ENCODE measurements at regions not wholly inside any gene's neighbourhood (a gene's known extent, or its start where the extent isn't known, plus 50 kb on each side); places are given as distances from the start of the nearest gene placed in this dataset.
"Not testable (repeated sequence)": the region's sequence is repeated elsewhere in the genome, so short reads cannot be mapped to it uniquely, and the experiment has no call there.

GRCh38 chr13:83730674-83731073, 151.6 kb downstream of the SLITRK1 start:
- no peak for DNase-seq

- no peak for DNase-seq
Measured at GRCh38 chr13:83722443-83722842, 159.8 kb downstream of the SLITRK1 start.

- no peak for DNase-seq
Measured at GRCh38 chr13:83716121-83716520, 166.2 kb downstream of the SLITRK1 start.

GRCh38 chr13:83714236-83714635, 168.0 kb downstream of the SLITRK1 start:
- no peak for DNase-seq

GRCh38 chr13:83710133-83710515, 172.2 kb downstream of the SLITRK1 start:
- DNase-seq: no peak

GRCh38 chr13:83709426-83710132, 172.7 kb downstream of the SLITRK1 start:
- DNase-seq: no peak

GRCh38 chr13:83702021-83702420, 180.3 kb downstream of the SLITRK1 start:
- DNase-seq: no peak

- DNase-seq: no peak
Measured at GRCh38 chr13:83692800-83693199, 189.5 kb downstream of the SLITRK1 start.

GRCh38 chr13:83691966-83692365, 190.3 kb downstream of the SLITRK1 start:
- no peak for DNase-seq

GRCh38 chr13:83681547-83681946, 200.7 kb downstream of the SLITRK1 start:
- DNase-seq: no peak

- no peak for DNase-seq
Measured at GRCh38 chr13:83677985-83678384, 204.3 kb downstream of the SLITRK1 start.

GRCh38 chr13:83672612-83673011, 209.7 kb downstream of the SLITRK1 start:
- no peak for DNase-seq

GRCh38 chr13:83667606-83668005, 214.7 kb downstream of the SLITRK1 start:
- no peak for DNase-seq

GRCh38 chr13:83666141-83666540, 216.1 kb downstream of the SLITRK1 start:
- no peak for DNase-seq

- no peak for DNase-seq
Measured at GRCh38 chr13:83657281-83657680, 225.0 kb downstream of the SLITRK1 start.

GRCh38 chr13:83642617-83643016, 239.7 kb downstream of the SLITRK1 start:
- not testable (repeated sequence) for DNase-seq

- DNase-seq: no peak
Measured at GRCh38 chr13:83634601-83635000, 247.7 kb downstream of the SLITRK1 start.

GRCh38 chr13:83633746-83634145, 248.5 kb downstream of the SLITRK1 start:
- peak; percentile 5 for DNase-seq

GRCh38 chr13:83622422-83622784, 259.9 kb downstream of the SLITRK1 start:
- no peak for DNase-seq

GRCh38 chr13:83621765-83622421, 260.4 kb downstream of the SLITRK1 start:
- DNase-seq: no peak

- no peak for DNase-seq
Measured at GRCh38 chr13:83620530-83621220, 261.6 kb downstream of the SLITRK1 start.

GRCh38 chr13:83618966-83619365, 263.3 kb downstream of the SLITRK1 start:
- no peak for DNase-seq

- no peak for DNase-seq
Measured at GRCh38 chr13:83613524-83613923, 268.8 kb downstream of the SLITRK1 start.

Measured in left kidney (tissue), 1 donor.